ENCODE measurements at regions not wholly inside any gene's neighbourhood (a gene's known extent, or its start where the extent isn't known, plus 50 kb on each side); places are given as distances from the start of the nearest gene placed in this dataset.

- TF ChIP-seq POLR2A (IDR thresholded peaks at IDR 0.05) (no peak), CTCF (IDR thresholded peaks at IDR 0.05) (no peak)
Measured at GRCh38 chr4:137387924-137388323, 144.4 kb downstream of the PCDH18 start.
